Choroid plexus epithelial cell (primary cell): ENCODE measurements at regions not wholly inside any gene's neighbourhood (a gene's known extent, or its start where the extent isn't known, plus 50 kb on each side); places are given as distances from the start of the nearest gene placed in this dataset.
A peak's percentile ranks its signal among the peaks of the same experiment; 100 is the strongest.

ENCODE experiments used
- DNase-seq: peaks from one replicate; pipeline ENCODE4 v3.0.0-alpha.2; 2010; ENCODE audit warnings: low read depth
- H3K4me3 ChIP-seq: 2 replicates; pipeline ENCODE4 v1.5.1; 2011; ENCODE audit warnings: low read depth, mild to moderate bottlenecking, control low read depth, low read length, moderate library complexity
- TF ChIP-seq, protein P1 (sequence below): conservative IDR thresholded peaks from 2 replicates; pipeline ENCODE4 v1.5.1; 2011; ENCODE audit warnings: low read depth, mild to moderate bottlenecking, control low read depth, inconsistent platforms, low read length, moderate library complexity

DNA sequence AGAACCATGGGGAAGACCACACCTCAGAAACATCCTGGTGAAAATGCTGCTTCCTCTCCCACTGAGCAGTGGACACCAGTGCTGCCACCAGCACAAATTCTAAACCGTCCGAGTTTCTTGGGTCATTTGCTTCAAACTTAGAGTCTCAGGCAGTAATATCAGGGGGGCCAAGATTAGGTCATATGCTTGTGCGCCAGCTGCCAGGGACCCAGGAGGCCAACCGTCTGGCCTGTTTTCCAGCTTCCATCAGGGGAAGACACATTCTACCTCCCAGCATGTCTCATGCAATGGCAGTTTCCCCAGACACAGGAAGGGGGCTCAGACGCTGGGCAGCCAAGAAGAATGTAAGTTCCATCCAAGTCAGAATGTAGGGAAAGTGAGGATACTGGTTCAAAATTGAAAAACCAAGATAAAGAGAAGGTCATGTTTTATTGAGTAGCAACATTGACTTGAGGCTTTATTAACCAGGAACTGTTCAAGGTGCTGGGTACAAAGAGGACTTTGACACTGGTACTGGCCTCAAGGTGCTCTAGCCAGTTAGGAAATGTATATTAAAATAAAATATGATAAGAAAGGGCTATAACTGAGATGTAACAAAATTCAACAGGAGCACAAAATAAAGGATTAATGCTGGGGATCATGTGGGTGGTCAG lies 59.7 kb upstream of the EED start:
- TF ChIP-seq, protein P1, sequence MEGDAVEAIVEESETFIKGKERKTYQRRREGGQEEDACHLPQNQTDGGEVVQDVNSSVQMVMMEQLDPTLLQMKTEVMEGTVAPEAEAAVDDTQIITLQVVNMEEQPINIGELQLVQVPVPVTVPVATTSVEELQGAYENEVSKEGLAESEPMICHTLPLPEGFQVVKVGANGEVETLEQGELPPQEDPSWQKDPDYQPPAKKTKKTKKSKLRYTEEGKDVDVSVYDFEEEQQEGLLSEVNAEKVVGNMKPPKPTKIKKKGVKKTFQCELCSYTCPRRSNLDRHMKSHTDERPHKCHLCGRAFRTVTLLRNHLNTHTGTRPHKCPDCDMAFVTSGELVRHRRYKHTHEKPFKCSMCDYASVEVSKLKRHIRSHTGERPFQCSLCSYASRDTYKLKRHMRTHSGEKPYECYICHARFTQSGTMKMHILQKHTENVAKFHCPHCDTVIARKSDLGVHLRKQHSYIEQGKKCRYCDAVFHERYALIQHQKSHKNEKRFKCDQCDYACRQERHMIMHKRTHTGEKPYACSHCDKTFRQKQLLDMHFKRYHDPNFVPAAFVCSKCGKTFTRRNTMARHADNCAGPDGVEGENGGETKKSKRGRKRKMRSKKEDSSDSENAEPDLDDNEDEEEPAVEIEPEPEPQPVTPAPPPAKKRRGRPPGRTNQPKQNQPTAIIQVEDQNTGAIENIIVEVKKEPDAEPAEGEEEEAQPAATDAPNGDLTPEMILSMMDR, result no peak
- DNase-seq, result no peak
- no peak overlapping the region for H3K4me3 ChIP-seq

DNA sequence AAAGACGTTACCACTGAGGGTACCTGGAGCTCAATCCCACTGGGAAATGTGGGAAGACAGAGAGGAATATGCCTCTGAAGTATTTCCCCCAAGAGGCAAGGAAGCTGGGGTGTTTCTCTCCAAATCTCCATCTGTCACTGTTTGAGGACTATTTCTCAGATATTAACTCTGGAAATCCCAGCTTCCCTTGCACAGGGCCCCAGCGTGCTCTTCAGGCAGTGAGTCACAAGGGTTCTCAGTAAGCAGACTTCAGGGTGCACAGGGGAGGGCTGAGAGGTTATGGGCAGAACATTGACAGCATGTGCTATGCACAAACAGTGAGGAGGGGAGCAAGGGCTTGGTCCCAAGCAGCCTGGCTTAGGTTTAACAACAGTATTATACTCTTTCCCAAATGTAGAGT lies 60.9 kb upstream of the EED start:
- TF ChIP-seq, protein P1, result no peak
- no peak overlapping the region for H3K4me3 ChIP-seq
- DNase-seq, result peak; percentile 86

DNA sequence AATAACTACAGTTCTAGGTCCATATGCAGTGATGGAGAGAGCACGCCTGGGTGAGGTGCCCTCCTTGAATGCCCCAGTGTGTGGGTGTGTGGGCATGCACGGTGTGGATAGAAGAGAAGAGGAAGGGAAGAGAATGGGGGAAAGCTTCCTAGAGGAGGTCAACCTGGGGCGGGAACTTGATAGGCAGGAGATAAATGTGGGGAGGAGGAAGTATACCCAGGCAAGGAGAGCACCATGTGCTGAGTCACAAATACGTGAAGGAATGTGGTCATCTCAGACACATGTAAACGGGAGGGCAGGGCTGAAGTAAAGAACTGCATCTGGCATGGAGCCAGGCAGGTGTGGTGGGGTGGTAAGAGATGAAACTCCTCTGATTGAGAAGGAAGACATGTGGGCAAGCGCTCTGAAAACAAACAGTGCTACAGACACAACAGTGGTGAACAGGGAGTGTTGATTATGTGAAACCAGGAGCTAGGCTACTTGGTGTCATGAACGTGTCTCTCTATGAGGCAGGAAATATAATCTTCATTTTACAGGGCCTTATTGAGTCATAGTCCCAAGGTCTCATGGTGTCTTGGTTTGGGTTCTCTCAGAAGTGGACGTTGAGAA lies 61.5 kb upstream of the EED start:
- TF ChIP-seq, protein P1, result no peak
- H3K4me3 ChIP-seq, result no peak overlapping the region
- peak; percentile 32 for DNase-seq

DNA sequence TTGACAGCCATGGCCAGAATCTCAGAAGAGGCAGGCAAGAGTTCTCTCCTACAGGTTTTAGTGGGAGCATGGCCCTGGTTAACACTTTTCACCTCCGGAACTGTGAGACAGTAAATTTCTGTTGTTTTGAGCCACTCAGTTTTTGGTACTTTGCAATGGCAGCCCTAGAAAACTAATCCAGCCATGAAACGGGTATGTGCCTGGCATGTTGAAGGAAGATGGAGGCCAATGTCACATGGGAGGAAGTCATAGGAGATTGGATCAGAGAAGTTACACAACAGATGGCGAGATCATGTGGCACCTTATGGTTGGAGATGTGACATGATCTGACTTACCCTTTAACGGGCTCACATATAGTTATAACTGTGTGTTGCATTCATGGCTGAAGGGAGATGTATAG lies 63.2 kb upstream of the EED start:
- no peak for DNase-seq
- TF ChIP-seq, protein P1, result no peak

DNA sequence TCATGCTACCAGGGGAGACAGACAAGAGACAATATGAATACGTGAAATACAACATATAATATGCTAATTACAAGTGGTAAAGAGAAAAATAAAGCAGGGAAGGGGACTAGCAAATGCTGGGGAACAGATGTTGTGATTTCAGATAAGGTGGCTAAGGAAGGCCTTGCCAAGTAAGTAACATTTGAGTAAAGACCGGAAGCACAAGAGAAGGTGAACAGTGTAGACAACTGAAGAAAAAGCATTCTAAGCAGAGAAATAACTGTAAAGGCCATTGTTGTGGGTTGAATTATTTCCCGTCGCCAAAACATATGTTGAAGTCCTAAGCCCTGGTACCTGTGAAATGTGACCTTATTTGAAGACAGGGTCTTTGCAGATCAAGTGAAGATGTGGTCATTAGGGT lies 63.7 kb upstream of the EED start:
- H3K4me3 ChIP-seq, result no peak overlapping the region
- TF ChIP-seq, protein P1, result no peak
- DNase-seq, result no peak

More for the DNA sequence above, 63.2 kb upstream of the EED start:
- H3K4me3 ChIP-seq, result no peak overlapping the region

DNA sequence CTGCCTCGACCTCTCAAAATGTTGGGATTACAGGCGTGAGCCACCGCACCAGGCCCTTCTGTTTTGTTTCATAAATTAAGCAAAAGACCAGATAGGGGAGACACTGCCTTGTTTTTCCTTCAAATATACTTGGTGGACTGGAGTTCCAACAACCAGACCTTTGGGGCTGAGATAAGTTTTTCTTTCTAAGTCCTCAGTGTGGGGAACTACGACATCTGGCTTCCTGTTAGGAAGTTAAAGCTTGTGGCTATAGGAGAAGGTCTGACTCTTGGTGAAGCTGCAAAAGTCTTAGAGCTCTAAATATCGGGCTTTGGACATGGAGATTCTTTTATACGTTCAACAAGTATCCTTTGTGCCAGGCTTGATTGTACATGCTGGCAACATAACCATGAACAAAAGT lies 64.1 kb upstream of the EED start:
- no peak for DNase-seq
- TF ChIP-seq, protein P1, result no peak
- H3K4me3 ChIP-seq, result no peak overlapping the region

DNA sequence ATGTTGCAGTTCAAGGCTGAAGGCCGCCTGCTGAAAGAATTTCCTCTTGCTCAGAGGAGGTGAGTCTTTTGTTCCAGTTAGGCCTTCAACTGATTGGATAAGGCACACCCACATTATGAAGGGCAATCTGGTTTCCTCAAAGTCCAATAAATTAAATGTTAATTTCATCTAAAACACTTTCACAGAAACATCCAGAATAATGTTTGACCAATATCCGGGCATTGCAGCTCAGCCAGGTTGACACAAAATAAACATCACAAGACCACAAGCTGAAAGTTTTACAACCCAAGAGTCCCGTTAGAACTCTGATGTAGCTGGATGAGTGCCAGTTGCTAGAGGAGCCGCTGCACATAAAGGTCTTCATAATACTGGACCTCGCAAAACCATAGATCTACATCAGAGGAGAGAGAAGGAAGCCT lies 64.9 kb upstream of the EED start:
- no peak overlapping the region for H3K4me3 ChIP-seq
- TF ChIP-seq, protein P1, result no peak
- no peak for DNase-seq
